ENCODE measurements at regions not wholly inside any gene's neighbourhood (a gene's known extent, or its start where the extent isn't known, plus 50 kb on each side); places are given as distances from the start of the nearest gene placed in this dataset.

- TF ChIP-seq ZNF747 (tag by site-specific recombination; IDR thresholded peaks at IDR 0.05), result no peak
- no peak for TF ChIP-seq ZNF394 (tag by site-specific recombination; IDR thresholded peaks at IDR 0.05; ENCODE audit: borderline replicate concordance)
- TF ChIP-seq ZNF658 (tag by site-specific recombination; IDR thresholded peaks at IDR 0.05), result no peak
- TF ChIP-seq, protein P1, sequence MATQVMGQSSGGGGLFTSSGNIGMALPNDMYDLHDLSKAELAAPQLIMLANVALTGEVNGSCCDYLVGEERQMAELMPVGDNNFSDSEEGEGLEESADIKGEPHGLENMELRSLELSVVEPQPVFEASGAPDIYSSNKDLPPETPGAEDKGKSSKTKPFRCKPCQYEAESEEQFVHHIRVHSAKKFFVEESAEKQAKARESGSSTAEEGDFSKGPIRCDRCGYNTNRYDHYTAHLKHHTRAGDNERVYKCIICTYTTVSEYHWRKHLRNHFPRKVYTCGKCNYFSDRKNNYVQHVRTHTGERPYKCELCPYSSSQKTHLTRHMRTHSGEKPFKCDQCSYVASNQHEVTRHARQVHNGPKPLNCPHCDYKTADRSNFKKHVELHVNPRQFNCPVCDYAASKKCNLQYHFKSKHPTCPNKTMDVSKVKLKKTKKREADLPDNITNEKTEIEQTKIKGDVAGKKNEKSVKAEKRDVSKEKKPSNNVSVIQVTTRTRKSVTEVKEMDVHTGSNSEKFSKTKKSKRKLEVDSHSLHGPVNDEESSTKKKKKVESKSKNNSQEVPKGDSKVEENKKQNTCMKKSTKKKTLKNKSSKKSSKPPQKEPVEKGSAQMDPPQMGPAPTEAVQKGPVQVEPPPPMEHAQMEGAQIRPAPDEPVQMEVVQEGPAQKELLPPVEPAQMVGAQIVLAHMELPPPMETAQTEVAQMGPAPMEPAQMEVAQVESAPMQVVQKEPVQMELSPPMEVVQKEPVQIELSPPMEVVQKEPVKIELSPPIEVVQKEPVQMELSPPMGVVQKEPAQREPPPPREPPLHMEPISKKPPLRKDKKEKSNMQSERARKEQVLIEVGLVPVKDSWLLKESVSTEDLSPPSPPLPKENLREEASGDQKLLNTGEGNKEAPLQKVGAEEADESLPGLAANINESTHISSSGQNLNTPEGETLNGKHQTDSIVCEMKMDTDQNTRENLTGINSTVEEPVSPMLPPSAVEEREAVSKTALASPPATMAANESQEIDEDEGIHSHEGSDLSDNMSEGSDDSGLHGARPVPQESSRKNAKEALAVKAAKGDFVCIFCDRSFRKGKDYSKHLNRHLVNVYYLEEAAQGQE (tag by site-specific recombination; IDR thresholded peaks at IDR 0.05), result no peak
- no peak for TF ChIP-seq ZNF391 (tag by site-specific recombination; IDR thresholded peaks at IDR 0.05; ENCODE audit: borderline replicate concordance, low read depth)
- TF ChIP-seq ZNF138 (tag by site-specific recombination; IDR thresholded peaks at IDR 0.05; ENCODE audit: borderline replicate concordance), result no peak
- TF ChIP-seq ZSCAN18 (tag by site-specific recombination; IDR thresholded peaks at IDR 0.05), result no peak
- TF ChIP-seq ZNF140 (tag by site-specific recombination; IDR thresholded peaks at IDR 0.05), result no peak
- no peak for TF ChIP-seq ZNF426 (tag by site-specific recombination; IDR thresholded peaks at IDR 0.05)
- TF ChIP-seq ZBTB17 (tag by site-specific recombination; IDR thresholded peaks at IDR 0.05), result no peak
- no peak for TF ChIP-seq ZNF473 (tag by site-specific recombination; IDR thresholded peaks at IDR 0.05)
- no peak for TF ChIP-seq ZSCAN4 (tag by site-specific recombination; IDR thresholded peaks at IDR 0.05)
- TF ChIP-seq HOXC10 (CRISPR knock-in tag; IDR thresholded peaks at IDR 0.05), result no peak
- POLR2A ChIA-PET, result no interaction called here
Observed at GRCh38 chr7:108627476-108628051, 57.9 kb downstream of the DNAJB9 start.

GRCh38 chr7:108628678-108629077 is 59.0 kb downstream of the DNAJB9 start:
- CTCF ChIA-PET, result no interaction called here
- POLR2A ChIA-PET, result no interaction called here
- H3K4me3 ChIP-seq (ENCODE audit: low read depth, low read length), result no peak overlapping the region
- H3K27ac ChIP-seq (ENCODE audit: extremely low read depth, low read depth, low read length), result no peak overlapping the region
- no peaks in the 10 kb centered on the region for H3K36me3 ChIP-seq (ENCODE audit: control insufficient read depth in 2 of 2, insufficient read depth in 1 of 2, low read length in 2 of 2)
- no peaks in the 10 kb centered on the region for H3K9me3 ChIP-seq (ENCODE audit: control insufficient read depth, insufficient read depth, low read depth, low read length)
- no peaks in the 10 kb centered on the region for H3K4me1 ChIP-seq (ENCODE audit: control insufficient read depth, insufficient read depth, low read length)
- TF ChIP-seq HOXD13 (CRISPR knock-in tag; IDR thresholded peaks at IDR 0.05; ENCODE audit: borderline replicate concordance), result no peak
- no peak for TF ChIP-seq YY1 (tag by site-specific recombination; IDR thresholded peaks at IDR 0.05)
- TF ChIP-seq ZNF521 (tag by site-specific recombination; IDR thresholded peaks at IDR 0.05), result no peak
- no peak for TF ChIP-seq ZNF610 (tag by site-specific recombination; IDR thresholded peaks at IDR 0.05; ENCODE audit: borderline replicate concordance)
- TF ChIP-seq OSR2 (tag by site-specific recombination; IDR thresholded peaks at IDR 0.05), result no peak
- no peak for TF ChIP-seq PRDM10 (tag by site-specific recombination; IDR thresholded peaks at IDR 0.05)
- no peak for TF ChIP-seq ZNF362 (tag by site-specific recombination; IDR thresholded peaks at IDR 0.05)
- TF ChIP-seq, protein P2, sequence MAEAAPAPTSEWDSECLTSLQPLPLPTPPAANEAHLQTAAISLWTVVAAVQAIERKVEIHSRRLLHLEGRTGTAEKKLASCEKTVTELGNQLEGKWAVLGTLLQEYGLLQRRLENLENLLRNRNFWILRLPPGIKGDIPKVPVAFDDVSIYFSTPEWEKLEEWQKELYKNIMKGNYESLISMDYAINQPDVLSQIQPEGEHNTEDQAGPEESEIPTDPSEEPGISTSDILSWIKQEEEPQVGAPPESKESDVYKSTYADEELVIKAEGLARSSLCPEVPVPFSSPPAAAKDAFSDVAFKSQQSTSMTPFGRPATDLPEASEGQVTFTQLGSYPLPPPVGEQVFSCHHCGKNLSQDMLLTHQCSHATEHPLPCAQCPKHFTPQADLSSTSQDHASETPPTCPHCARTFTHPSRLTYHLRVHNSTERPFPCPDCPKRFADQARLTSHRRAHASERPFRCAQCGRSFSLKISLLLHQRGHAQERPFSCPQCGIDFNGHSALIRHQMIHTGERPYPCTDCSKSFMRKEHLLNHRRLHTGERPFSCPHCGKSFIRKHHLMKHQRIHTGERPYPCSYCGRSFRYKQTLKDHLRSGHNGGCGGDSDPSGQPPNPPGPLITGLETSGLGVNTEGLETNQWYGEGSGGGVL (tag by site-specific recombination; IDR thresholded peaks at IDR 0.05), result no peak
- no peak for TF ChIP-seq ZNF658 (tag by site-specific recombination; IDR thresholded peaks at IDR 0.05)
- no peak for TF ChIP-seq ZNF23 (tag by site-specific recombination; IDR thresholded peaks at IDR 0.05; ENCODE audit: borderline replicate concordance)

More at GRCh38 chr7:108627476-108628051, 57.9 kb downstream of the DNAJB9 start:
- CTCF ChIA-PET, result no interaction called here
- Histone ChIP-seq H3K4me1 (ENCODE audit: control insufficient read depth, insufficient read depth, low read length) (no peaks in the 10 kb centered on the region), H3K4me3 (ENCODE audit: low read depth, low read length) (no peak overlapping the region), H3K9me3 (ENCODE audit: control insufficient read depth, insufficient read depth, low read depth, low read length) (no peaks in the 10 kb centered on the region), H3K27ac (ENCODE audit: extremely low read depth, low read depth, low read length) (no peak overlapping the region), H3K36me3 (ENCODE audit: control insufficient read depth in 2 of 2, insufficient read depth in 1 of 2, low read length in 2 of 2) (no peaks in the 10 kb centered on the region)
